ACC112 (cell line): ENCODE measurements at regions not wholly inside any gene's neighbourhood (a gene's known extent, or its start where the extent isn't known, plus 50 kb on each side); places are given as distances from the start of the nearest gene placed in this dataset.
"Not testable (repeated sequence)": the region's sequence is repeated elsewhere in the genome, so short reads cannot be mapped to it uniquely, and the experiment has no call there.

ENCODE experiments used
- H2AFZ ChIP-seq: fragments of 200-600 bp; sonication (generic); one replicate; pipeline ENCODE4 v1.6.0; 2017; ENCODE audit warnings: antibody characterized with exemption, low read length; ENCODE audit not compliant: unreplicated experiment
- H3K27ac ChIP-seq: fragments of 200-600 bp; sonication (generic); 2 replicates; pipeline ENCODE4 v1.5.1; 2014; ENCODE audit warnings: low read depth, mild to moderate bottlenecking, antibody characterized with exemption, low read length, moderate library complexity
- H3K27me3 ChIP-seq: fragments of 200-600 bp; sonication (generic); 2 replicates; pipeline ENCODE4 v1.6.1; 2014; ENCODE audit warnings: mild to moderate bottlenecking, antibody characterized with exemption, low read length, moderate library complexity, mixed read lengths; ENCODE audit not compliant: insufficient read depth
- H3K36me3 ChIP-seq: fragments of 200-600 bp; sonication (generic); 2 replicates; pipeline ENCODE4 v1.6.1; 2016; ENCODE audit warnings: mild to moderate bottlenecking, antibody characterized with exemption, low read length, moderate library complexity, mixed read lengths; ENCODE audit not compliant: insufficient read depth
- H3K4me1 ChIP-seq: fragments of 200-600 bp; sonication (generic); one replicate; pipeline ENCODE4 v1.6.1; 2016; ENCODE audit warnings: low read length, mixed read lengths; ENCODE audit not compliant: insufficient read depth, unreplicated experiment, control insufficient read depth
- H3K4me3 ChIP-seq: fragments of 200-600 bp; sonication (generic); 2 replicates; pipeline ENCODE4 v1.5.1; 2014; ENCODE audit warnings: mild to moderate bottlenecking, low read depth, low read length
- H3K79me2 ChIP-seq: fragments of 200-600 bp; sonication (generic); one replicate; pipeline ENCODE4 v1.6.0; 2016; ENCODE audit warnings: low read length; ENCODE audit not compliant: control insufficient read depth, unreplicated experiment, insufficient read depth

- not testable (repeated sequence) for H3K4me1 ChIP-seq, H2AFZ ChIP-seq, H3K27ac ChIP-seq, H3K36me3 ChIP-seq, H3K79me2 ChIP-seq, H3K27me3 ChIP-seq, H3K4me3 ChIP-seq
Observed at GRCh38 chr2:185988907-185989306, 250.3 kb downstream of the FSIP2 start.

GRCh38 chr2:185990861-185991525 lies 252.4 kb downstream of the FSIP2 start:
- Histone ChIP-seq H3K27ac (no peak overlapping the region), H3K4me3 (no peak overlapping the region), H3K36me3 (no peaks in the 10 kb centered on the region), H2AFZ (no peak overlapping the region), H3K27me3 (no peaks in the 10 kb centered on the region), H3K4me1 (no peaks in the 10 kb centered on the region), H3K79me2 (no peaks in the 10 kb centered on the region)

DNA sequence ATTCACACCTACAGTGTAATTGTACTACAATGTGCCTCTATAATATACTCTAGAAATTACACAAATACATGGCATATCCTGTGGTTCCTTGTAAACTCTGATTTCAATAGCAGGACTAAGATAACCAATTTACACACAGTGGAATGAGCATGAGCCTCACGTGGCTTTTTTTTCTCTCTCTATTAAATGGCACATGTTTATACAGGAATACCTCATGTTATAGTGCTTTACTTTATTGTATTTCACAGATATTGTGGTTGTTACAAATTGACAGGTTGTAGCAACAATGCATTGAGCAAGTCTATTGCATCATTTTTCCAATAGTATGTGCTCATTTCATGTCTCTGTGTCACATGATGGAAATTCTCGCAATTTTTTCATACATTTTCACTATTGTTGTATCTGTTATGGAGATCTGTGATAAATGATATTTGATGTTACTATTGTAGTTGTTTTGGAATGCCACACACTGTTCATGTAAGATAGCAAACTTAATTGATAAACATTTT lies 260.0 kb downstream of the FSIP2 start:
- Histone ChIP-seq H3K27me3 (no peaks in the 10 kb centered on the region), H2AFZ (no peak overlapping the region), H3K79me2 (no peaks in the 10 kb centered on the region)

DNA sequence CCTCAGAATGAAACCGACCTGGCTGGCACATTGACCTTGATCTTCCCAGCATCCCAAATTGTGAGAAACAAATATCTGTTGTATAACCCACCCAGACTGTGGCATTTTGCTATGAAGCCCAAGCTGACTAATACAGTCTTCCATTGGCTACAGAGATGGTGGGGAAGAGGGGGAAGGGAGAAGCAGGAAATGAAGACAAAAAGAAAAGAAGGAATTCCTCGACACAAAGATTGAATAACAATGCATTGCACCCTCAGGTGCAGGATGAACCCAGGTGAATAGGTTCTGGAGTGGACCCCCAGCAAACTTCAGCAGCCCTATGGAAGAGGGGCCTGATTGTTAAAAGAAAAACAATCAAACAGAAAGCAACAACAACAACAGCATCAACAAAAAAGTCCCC lies 270.7 kb downstream of the FSIP2 start:
- Histone ChIP-seq H3K36me3 (no peaks in the 10 kb centered on the region), H3K4me1 (no peaks in the 10 kb centered on the region), H3K79me2 (no peaks in the 10 kb centered on the region), H2AFZ (no peak overlapping the region), H3K27ac (no peak overlapping the region), H3K4me3 (no peak overlapping the region), H3K27me3 (no peaks in the 10 kb centered on the region)

More for the DNA sequence above, 260.0 kb downstream of the FSIP2 start:
- Histone ChIP-seq H3K36me3 (no peaks in the 10 kb centered on the region), H3K4me1 (no peaks in the 10 kb centered on the region), H3K4me3 (no peak overlapping the region), H3K27ac (no peak overlapping the region)

DNA sequence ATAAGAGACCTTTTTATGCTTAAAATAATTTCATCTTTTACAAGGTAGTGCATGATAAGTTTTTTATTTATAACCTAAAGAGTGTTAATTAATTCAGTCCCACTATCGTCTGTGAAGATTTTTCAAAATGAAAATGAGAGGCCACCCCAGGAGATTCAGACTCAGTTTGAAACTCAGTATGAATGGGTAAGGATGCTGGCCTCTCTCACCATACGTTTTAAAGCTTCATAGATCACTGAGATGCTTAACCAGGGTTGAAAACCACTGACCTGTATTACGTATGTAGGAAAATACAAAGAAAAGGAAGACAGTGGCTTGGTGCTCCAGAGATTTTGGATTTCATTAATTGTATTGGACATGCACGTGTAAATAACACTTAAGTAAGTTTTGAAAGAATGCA lies 278.7 kb downstream of the FSIP2 start:
- Histone ChIP-seq H3K27me3 (no peaks in the 10 kb centered on the region), H3K79me2 (no peaks in the 10 kb centered on the region), H3K4me3 (no peak overlapping the region)

GRCh38 chr2:186024921-186025320 lies 286.3 kb downstream of the FSIP2 start:
- Histone ChIP-seq H3K79me2 (no peaks in the 10 kb centered on the region), H3K36me3 (no peaks in the 10 kb centered on the region), H3K27ac (no peak overlapping the region), H3K4me1 (no peaks in the 10 kb centered on the region), H3K27me3 (no peaks in the 10 kb centered on the region), H2AFZ (no peak overlapping the region), H3K4me3 (no peak overlapping the region)

More for the DNA sequence above, 278.7 kb downstream of the FSIP2 start:
- no peak overlapping the region for H2AFZ ChIP-seq
- no peak overlapping the region for H3K27ac ChIP-seq
- H3K4me1 ChIP-seq: no peaks in the 10 kb centered on the region
- no peaks in the 10 kb centered on the region for H3K36me3 ChIP-seq

DNA sequence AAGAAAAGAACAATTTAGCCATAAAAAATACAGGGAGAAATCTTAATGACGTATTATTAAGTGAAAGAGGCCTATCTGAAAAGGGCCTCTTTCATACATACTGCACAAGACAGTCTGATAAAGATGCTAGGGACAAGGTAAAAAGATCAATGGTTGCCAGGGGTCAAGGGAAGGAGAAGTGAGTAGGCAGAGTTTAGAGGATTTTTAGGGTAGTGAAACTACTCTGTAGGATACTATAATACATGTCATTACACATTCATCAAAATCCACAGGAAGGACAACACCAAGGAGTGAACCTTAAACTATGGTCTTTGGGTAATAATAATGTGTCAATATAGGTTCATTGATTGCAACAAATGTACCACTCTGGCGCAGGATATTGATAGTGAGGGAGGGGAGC lies 289.3 kb downstream of the FSIP2 start:
- Histone ChIP-seq H2AFZ (no peak overlapping the region), H3K4me3 (no peak overlapping the region), H3K27me3 (no peaks in the 10 kb centered on the region), H3K27ac (no peak overlapping the region), H3K36me3 (no peaks in the 10 kb centered on the region), H3K79me2 (no peaks in the 10 kb centered on the region), H3K4me1 (no peaks in the 10 kb centered on the region)

- Histone ChIP-seq H3K4me1 (no peaks in the 10 kb centered on the region), H3K27me3 (no peaks in the 10 kb centered on the region), H3K36me3 (no peaks in the 10 kb centered on the region), H3K79me2 (no peaks in the 10 kb centered on the region), H3K27ac (no peak overlapping the region), H3K4me3 (no peak overlapping the region), H2AFZ (no peak overlapping the region)
Observed at GRCh38 chr2:186031229-186031628, 292.6 kb downstream of the FSIP2 start.

DNA sequence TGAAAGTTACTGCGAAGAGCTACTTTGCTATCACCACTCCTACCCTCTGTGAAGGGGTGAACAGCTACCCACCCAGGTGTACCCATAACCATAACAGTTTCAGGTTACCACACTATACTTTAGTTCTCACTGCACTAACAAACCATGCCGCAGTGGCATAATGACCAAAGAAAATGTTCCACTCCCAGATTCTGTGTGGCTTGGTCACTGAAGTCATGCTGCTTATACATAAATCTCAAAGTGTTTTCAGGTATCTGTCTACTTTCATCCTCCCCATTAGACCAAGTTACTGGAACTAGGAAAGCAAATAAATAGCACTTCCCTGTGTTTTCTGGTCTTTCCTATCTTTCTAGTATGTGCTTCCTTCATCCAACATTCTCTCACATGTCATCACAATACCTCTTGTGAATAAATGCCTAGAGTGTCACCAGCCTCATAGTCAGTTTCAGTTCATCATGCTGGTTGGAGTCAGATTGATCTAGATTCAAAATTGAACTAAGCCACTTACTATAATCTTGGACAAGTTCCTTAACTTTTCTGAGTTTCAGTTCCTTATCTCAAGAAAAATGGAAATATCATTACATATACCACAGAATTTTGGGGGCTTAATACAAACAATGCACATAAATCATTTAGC lies 293.6 kb downstream of the FSIP2 start:
- H3K4me1 ChIP-seq: no peaks in the 10 kb centered on the region
- no peak overlapping the region for H3K27ac ChIP-seq
- H3K4me3 ChIP-seq: no peak overlapping the region
- no peaks in the 10 kb centered on the region for H3K36me3 ChIP-seq
- H2AFZ ChIP-seq: no peak overlapping the region
- no peaks in the 10 kb centered on the region for H3K27me3 ChIP-seq
- H3K79me2 ChIP-seq: no peaks in the 10 kb centered on the region

GRCh38 chr2:186032930-186033329 lies 294.3 kb downstream of the FSIP2 start:
- Histone ChIP-seq H2AFZ (no peak overlapping the region), H3K27ac (no peak overlapping the region)

DNA sequence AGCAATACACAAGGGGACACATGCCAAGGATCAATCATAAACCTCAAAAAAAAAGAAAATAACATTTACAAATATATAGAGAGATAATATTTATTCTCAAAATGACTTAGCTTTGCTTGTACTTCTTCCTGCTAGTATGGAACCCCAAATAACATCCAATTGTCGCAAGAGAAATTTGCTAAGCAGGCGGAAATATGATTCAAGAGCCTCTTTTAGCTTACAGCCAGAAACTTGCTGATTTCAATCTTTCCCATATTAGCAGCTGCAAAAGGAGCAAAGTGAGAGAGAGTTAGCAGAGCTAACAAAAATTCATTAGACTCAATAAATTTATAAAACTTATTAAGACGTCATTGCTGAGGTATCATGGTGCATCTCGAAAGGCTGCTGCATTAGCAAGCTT lies 294.9 kb downstream of the FSIP2 start:
- H3K27ac ChIP-seq: no peak overlapping the region

More at GRCh38 chr2:186032930-186033329, 294.3 kb downstream of the FSIP2 start:
- Histone ChIP-seq H3K36me3 (no peaks in the 10 kb centered on the region), H3K79me2 (no peaks in the 10 kb centered on the region), H3K4me3 (no peak overlapping the region), H3K4me1 (no peaks in the 10 kb centered on the region), H3K27me3 (no peaks in the 10 kb centered on the region)

More for the DNA sequence above, 294.9 kb downstream of the FSIP2 start:
- Histone ChIP-seq H3K27me3 (no peaks in the 10 kb centered on the region), H3K4me1 (no peaks in the 10 kb centered on the region), H3K36me3 (no peaks in the 10 kb centered on the region), H2AFZ (no peak overlapping the region), H3K4me3 (no peak overlapping the region), H3K79me2 (no peaks in the 10 kb centered on the region)
